Neural cell (in vitro differentiated cells): ENCODE measurements at regions not wholly inside any gene's neighbourhood (a gene's known extent, or its start where the extent isn't known, plus 50 kb on each side); places are given as distances from the start of the nearest gene placed in this dataset.

Experiments
- H2AFZ ChIP-seq: fragments of 200-600, 300-800 bp; sonication (generic), shearing (Covaris generic); 2 replicates; pipeline ENCODE4 v1.6.0; 2014; ENCODE audit warnings: low read depth, mild to moderate bottlenecking, antibody characterized with exemption, low read length, moderate library complexity
- H3F3A ChIP-seq: fragments of 200-600 bp; shearing (Covaris generic); 2 replicates; pipeline ENCODE4 v1.6.1; 2016; ENCODE audit warnings: mild to moderate bottlenecking, moderate library complexity, mixed read lengths, antibody characterized with exemption, low read length; ENCODE audit not compliant: insufficient read depth, poor library complexity, severe bottlenecking
- H3K27ac ChIP-seq: fragments of 200-600, 300-800 bp; sonication (generic), shearing (Covaris generic); 2 replicates; pipeline ENCODE4 v1.5.1; 2014; ENCODE audit warnings: mild to moderate bottlenecking, low read length, moderate library complexity
- H3K27me3 ChIP-seq: fragments of 300-800, 200-600 bp; sonication (generic), shearing (Covaris generic); 2 replicates; pipeline ENCODE4 v1.6.0; 2014; ENCODE audit warnings: mild to moderate bottlenecking, low read depth, low read length, moderate library complexity; ENCODE audit not compliant: insufficient read depth
- H3K36me3 ChIP-seq: fragments of 300-800, 200-600 bp; sonication (generic), shearing (Covaris generic); 2 replicates; pipeline ENCODE4 v1.5.1; 2014; ENCODE audit warnings: mild to moderate bottlenecking, antibody characterized with exemption, low read length, moderate library complexity; ENCODE audit not compliant: insufficient read depth
- H3K4me2 ChIP-seq: fragments of 300-800, 200-600 bp; sonication (generic), shearing (Covaris generic); 2 replicates; pipeline ENCODE4 v1.6.0; 2014; ENCODE audit warnings: mild to moderate bottlenecking, low read length
- H3K4me3 ChIP-seq: fragments of 300-800, 200-600 bp; sonication (generic), shearing (Covaris generic); 2 replicates; pipeline ENCODE4 v1.5.1; 2014; ENCODE audit warnings: mild to moderate bottlenecking, low read length, moderate library complexity
- H3K79me2 ChIP-seq: fragments of 200-600 bp; shearing (Covaris generic); replicated peaks from 2 replicates; pipeline ENCODE4 v1.6.0; 2014; ENCODE audit warnings: mild to moderate bottlenecking, low read length, moderate library complexity; ENCODE audit not compliant: insufficient read depth
- H3K9ac ChIP-seq: fragments of 300-800, 200-600 bp; sonication (generic), shearing (Covaris generic); 2 replicates; pipeline ENCODE4 v1.6.1; 2016; ENCODE audit warnings: mild to moderate bottlenecking, low read length, mixed read lengths
- H3K9me2 ChIP-seq: fragments of 200-600 bp; shearing (Covaris generic); 2 replicates; pipeline ENCODE4 v1.6.1; 2016; ENCODE audit warnings: mild to moderate bottlenecking, low read length, mixed read lengths; ENCODE audit not compliant: insufficient read depth
- H3K9me3 ChIP-seq: fragments of 200-600, 300-800 bp; sonication (generic), shearing (Covaris generic); 2 replicates; pipeline ENCODE4 v1.6.1; 2016; ENCODE audit warnings: mild to moderate bottlenecking, mixed run types, low read length, moderate library complexity, mixed read lengths
- H4K20me1 ChIP-seq: fragments of 200-600 bp; shearing (Covaris generic); 2 replicates; pipeline ENCODE4 v1.6.1; 2016; ENCODE audit warnings: mild to moderate bottlenecking, mixed run types; ENCODE audit not compliant: insufficient read depth
- CTCF ChIP-seq: fragments of 450-650 bp; IDR thresholded peaks from 2 replicates; pipeline ENCODE4 v1.5.1; 2014; ENCODE audit warnings: antibody characterized with exemption, mild to moderate bottlenecking, moderate library complexity; ENCODE audit not compliant: poor library complexity, severe bottlenecking
- EP300 ChIP-seq: fragments of 450-650 bp; conservative IDR thresholded peaks from 2 replicates; pipeline ENCODE4 v1.6.1; 2014; ENCODE audit warnings: antibody characterized with exemption, mild to moderate bottlenecking, moderate library complexity; ENCODE audit not compliant: poor library complexity, severe bottlenecking
- EZH2 ChIP-seq: fragments of 200-600, 300-800 bp; shearing (Covaris generic), sonication (generic); IDR thresholded peaks from 2 replicates; pipeline ENCODE4 v1.6.1; 2014; ENCODE audit warnings: antibody characterized with exemption, low read length, borderline replicate concordance, mild to moderate bottlenecking; ENCODE audit not compliant: insufficient read depth, poor library complexity, severe bottlenecking
- MXI1 ChIP-seq: fragments of 450-650 bp; conservative IDR thresholded peaks from 2 replicates; pipeline ENCODE4 v1.6.1; 2014; ENCODE audit warnings: antibody characterized with exemption, mild to moderate bottlenecking; ENCODE audit not compliant: poor library complexity, severe bottlenecking
- POLR2AphosphoS5 ChIP-seq: IDR thresholded peaks from 2 replicates; pipeline ENCODE4 v1.6.1; 2012
- RAD21 ChIP-seq: fragments of 450-650 bp; conservative IDR thresholded peaks from 2 replicates; pipeline ENCODE4 v1.6.1; 2014; ENCODE audit warnings: antibody characterized with exemption, mild to moderate bottlenecking, moderate library complexity
- REST ChIP-seq: IDR thresholded peaks from 2 replicates; pipeline ENCODE4 v1.6.1; 2012; ENCODE audit warnings: borderline replicate concordance
- SMC3 ChIP-seq: fragments of 450-650 bp; conservative IDR thresholded peaks from 2 replicates; pipeline ENCODE4 v1.6.1; 2014; ENCODE audit warnings: antibody characterized with exemption, mild to moderate bottlenecking, moderate library complexity; ENCODE audit not compliant: poor library complexity
- TAF1 ChIP-seq: IDR thresholded peaks from 2 replicates; pipeline ENCODE4 v1.6.1; 2012; ENCODE audit warnings: low read depth

- H2AFZ ChIP-seq: no peak overlapping the region
- no peaks in the 10 kb centered on the region for H3K27me3 ChIP-seq
- no peaks in the 10 kb centered on the region for H3K36me3 ChIP-seq
- H4K20me1 ChIP-seq: no peaks in the 10 kb centered on the region
- H3K27ac ChIP-seq: no peak overlapping the region
- no peaks in the 10 kb centered on the region for H3K79me2 ChIP-seq
- no peak overlapping the region for H3K4me2 ChIP-seq
- H3K4me3 ChIP-seq: no peak overlapping the region
- H3K9ac ChIP-seq: no peak overlapping the region
- TF ChIP-seq RAD21 (no peak), CTCF (no peak), EP300 (no peak), POLR2AphosphoS5 (no peak), REST (no peak), SMC3 (no peak), MXI1 (no peak), EZH2 (no peak), TAF1 (no peak)
- no peaks in the 10 kb centered on the region for H3K9me3 ChIP-seq
- no peaks in the 10 kb centered on the region for H3K9me2 ChIP-seq
- no peaks in the 10 kb centered on the region for H3F3A ChIP-seq
These were observed 398.5 kb upstream of the DYNLRB2 start for GRCh38 chr16:80142281-80142680.

GRCh38 chr16:80129791-80130190, 411.0 kb upstream of the DYNLRB2 start:
- TF ChIP-seq SMC3 (no peak), EP300 (no peak), POLR2AphosphoS5 (no peak), REST (no peak), RAD21 (no peak), CTCF (no peak), TAF1 (no peak), EZH2 (no peak), MXI1 (no peak)
- H3K9ac ChIP-seq: no peak overlapping the region

More at GRCh38 chr16:80129791-80130190, 411.0 kb upstream of the DYNLRB2 start:
- H3K79me2 ChIP-seq: no peaks in the 10 kb centered on the region
- H3K27ac ChIP-seq: no peak overlapping the region
- no peaks in the 10 kb centered on the region for H3K9me3 ChIP-seq
- no peak overlapping the region for H3K4me3 ChIP-seq
- no peaks in the 10 kb centered on the region for H3F3A ChIP-seq
- H3K4me2 ChIP-seq: no peak overlapping the region
- no peaks in the 10 kb centered on the region for H3K9me2 ChIP-seq
- no peaks in the 10 kb centered on the region for H4K20me1 ChIP-seq
- H3K36me3 ChIP-seq: no peaks in the 10 kb centered on the region
- H3K27me3 ChIP-seq: no peaks in the 10 kb centered on the region
- no peak overlapping the region for H2AFZ ChIP-seq
